Fibroblast of skin of scalp (primary cell): ENCODE measurements at regions not wholly inside any gene's neighbourhood (a gene's known extent, or its start where the extent isn't known, plus 50 kb on each side); places are given as distances from the start of the nearest gene placed in this dataset.
"Not testable (repeated sequence)": the region's sequence is repeated elsewhere in the genome, so short reads cannot be mapped to it uniquely, and the experiment has no call there.

Experiments
- DNase-seq: peaks from one replicate; pipeline ENCODE4 v3.0.0-alpha.2; 2013

DNA sequence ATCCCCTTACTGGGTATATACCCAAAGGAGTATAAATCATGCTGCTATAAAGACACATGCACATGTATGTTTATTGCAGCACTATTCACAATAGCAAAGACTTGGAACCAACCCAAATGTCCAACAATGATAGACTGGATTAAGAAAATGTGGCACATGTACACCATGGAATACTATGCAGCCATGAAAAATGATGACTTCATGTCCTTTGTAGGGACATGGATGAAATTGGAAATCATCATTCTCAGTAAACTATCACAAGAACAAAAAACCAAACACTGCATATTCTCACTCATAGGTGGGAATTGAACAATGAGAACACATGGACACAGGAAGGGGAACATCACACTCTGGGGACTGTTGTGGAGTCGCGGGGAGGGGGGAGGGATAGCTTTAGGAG is 161.7 kb upstream of the PHACTR1 start:
- not testable (repeated sequence) for DNase-seq

DNA sequence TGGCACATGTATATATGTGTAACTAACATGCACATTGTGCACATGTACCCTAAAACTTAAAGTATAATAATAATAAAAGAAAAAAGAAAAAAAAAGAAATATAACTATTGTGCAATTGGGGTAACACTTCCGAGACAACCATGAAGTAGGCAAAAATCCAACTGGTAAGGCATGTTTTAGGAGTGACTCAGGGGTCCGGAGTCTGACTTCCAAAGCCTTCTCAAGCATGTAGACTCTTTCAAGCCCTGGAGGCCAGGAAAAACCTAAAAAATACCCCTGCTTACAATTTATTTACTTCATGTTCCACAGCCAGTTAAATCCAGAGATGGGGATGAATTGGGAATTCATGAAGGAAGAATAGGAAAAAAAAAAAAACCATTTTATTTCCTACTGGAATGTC is 161.3 kb upstream of the PHACTR1 start:
- peak; percentile 85 for DNase-seq

DNA sequence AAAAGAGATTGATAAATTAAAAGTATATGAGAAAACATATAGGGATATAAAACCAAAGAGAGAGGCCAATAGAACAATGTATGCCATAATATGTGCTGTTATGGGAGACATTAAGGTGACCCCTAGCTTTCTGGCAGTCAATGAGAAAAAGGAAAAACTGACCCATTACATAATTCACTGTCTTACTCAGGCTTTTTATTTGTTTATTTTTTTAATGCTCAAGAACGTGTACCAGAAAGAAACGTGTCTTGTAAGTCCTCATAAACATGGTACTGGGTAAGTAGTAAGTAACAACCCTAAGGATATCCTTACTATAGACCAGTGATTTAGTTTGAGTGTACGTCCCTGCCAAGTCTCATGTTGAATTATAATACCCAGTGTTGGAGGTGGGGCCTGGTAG is 160.8 kb upstream of the PHACTR1 start:
- DNase-seq, result no peak

DNA sequence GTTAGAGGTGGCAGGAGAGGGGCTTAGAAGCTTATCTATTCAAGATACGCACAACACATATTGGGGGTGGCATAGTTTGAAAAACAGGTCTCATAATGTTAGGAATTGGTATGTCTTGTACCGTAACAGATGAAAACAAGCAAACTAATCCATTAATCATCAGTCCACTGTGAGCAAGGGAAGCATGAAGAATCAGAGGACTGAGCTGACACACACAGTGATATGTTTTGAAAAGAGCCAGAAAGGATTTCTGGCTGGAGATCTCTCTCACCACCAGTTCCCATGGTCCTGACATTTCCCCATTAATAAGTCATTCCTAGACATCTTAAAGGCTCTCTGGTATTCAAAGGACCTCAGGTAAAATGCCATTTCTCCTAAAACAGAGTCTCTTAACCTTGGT is 158.8 kb upstream of the PHACTR1 start:
- no peak for DNase-seq

DNA sequence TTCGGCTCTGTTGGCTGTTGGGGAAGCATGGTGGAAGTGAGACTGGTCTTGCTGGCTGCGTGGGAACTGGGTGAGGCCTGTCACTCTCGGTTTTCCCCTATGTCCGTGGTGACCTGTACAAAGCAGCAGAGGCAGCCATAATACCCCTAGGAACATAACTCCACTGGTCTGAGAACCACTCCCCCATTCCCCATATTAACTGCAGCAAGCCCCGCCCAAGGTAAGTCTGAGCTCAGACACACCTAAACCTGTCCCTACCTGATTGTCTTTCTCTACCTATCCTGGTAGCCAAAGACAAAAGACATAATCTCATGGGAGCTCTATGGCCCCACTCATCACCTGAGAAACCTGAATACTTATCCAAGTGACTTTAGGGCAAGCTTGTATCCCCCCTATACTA is 156.3 kb upstream of the PHACTR1 start:
- DNase-seq, result no peak

DNA sequence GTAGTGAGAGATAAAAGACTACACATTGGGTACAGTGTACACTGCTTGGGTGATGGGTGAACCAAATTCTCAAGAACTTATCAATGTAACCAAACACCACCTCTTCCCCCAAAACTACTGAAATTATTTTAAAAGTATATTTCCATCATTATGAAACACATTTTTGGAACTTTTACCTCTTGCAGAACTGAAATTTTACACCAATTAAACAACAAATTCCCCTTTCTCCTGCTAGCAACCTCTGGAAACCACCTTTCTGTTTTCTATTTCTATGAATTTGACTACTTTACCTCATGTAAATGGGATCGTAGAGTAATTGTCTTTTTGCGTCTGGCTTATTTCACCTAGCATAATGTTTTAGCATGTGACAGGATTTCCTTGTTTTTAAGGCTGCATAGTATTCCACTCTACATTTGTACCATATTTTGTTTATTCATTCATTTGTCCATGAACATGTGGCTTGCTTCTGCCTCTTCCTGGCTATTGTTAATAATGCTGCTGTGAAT is 149.9 kb upstream of the PHACTR1 start:
- no peak for DNase-seq

DNA sequence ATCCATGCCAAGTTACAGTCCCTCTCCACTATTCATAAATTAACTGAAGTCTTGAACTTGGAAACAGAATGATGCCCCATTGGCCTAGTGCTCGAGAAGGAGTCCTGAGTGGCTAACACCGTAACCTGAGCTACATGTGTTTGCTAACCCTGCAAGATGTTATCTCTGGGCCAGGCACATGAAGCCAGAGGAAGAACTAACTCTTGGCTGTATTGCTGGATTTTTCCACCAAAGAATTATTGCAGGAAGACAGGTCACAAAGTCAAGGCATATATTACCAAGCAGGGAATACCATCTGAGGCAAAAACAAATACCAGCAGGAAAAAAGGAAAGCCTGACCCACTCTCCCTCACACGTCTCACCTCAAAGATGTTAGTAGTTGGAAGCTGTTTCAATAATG is 148.9 kb upstream of the PHACTR1 start:
- DNase-seq, result no peak

DNA sequence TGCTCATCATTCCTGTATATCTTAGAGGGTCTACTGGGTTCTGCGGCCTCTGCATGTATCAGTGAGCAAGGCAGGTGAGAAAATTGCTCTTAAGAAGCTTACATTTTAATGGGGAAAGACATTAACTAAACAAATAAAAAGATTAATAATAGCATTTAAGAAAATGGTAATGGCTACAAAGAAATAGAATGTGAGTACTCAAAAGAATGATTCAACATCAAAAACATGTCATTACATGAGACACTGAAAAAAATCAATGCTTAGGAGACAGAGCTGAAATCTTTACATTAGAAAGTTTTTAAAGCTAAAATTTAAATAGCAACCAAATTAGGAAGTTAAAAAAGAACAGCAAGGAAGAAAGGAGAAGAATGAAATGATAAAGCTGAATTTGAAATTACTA is 146.9 kb upstream of the PHACTR1 start:
- no peak for DNase-seq

DNA sequence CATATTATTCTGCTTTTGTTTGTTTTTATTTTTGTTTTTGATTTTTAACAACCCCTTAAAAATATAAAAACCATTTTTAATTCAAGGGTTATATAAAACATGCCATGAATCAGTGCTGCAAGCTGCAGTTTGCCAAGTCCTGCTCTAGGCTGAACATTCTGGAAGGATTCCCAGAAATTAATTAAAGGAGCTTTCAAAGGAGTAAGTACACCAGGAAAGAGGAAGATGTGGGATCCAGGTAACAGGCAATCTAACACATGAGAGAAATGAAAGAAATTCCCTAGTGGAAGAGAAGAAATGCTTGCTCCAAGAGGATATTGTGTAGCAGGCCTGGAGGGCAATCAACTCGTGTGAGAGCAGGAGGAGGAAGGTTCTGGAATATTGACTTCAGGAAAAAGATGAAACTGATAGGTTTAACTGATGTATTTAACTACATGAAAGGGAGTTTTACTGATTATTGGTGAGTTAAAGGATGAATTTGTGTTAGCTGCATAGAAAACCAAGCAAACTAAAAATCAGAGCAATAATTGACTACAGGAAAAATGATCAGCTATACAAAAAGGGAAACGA is 146.0 kb upstream of the PHACTR1 start:
- peak; percentile 46 for DNase-seq

DNA sequence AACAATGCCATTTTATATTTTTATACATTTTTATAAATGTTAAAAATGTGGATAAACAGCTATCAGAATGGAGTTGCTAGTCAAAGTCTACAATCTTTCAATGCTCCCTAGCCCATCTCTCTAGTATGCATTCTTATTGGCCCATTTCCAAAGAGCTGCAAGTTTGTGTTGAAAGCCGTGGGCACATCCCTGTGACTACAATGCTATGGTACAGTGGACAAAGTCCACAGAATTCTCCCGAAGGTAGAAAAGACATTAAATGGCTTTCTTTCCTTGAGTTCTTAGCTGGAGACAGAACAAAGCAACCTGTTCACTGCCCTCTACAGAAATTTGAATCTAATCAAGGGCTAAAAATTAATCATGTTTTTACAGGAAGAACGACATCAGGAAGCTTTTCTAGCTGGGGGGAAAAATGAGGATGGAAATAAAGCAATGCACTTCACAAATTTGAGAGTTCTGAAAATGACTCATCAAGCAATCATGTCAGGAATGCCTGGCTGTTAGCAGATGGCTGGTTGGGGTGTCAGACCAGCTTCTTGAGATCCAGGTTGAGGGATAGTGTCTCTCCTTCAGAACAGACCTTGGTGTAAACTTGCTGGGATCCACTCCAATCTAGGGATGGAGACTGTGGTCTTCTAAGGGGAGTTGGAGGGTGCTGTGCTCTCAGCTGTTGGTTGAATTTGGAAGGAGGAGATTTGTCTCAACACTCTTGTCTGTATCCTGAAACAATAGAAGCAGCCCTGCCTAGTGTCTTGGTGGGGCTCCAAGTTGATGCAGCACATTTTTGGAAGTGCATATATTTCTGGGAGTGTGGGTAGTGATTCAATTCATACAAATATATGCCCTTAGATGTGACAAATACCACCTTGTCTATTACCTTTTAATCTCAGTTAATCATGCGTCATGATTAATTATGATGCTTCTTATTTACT is 143.4 kb upstream of the PHACTR1 start:
- peak; percentile 91 for DNase-seq

DNA sequence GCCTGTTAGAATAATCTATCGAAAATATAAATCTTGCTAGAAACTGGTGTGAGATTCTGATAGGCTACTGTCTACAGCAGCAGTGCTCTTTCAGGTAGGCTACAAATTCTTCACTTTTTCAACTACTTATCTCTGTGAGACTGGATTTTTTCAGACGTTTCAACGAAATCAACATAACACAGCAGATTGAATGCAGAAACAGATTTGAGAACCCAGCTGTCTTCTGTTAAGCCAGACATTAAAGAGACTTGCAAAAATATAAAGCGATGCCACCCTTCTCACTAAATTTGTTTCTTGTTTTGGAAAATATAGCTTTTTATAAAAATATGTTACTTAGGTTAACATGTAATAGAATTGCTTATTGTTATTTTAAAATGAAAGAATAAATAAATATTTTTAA is 140.6 kb upstream of the PHACTR1 start:
- no peak for DNase-seq

DNA sequence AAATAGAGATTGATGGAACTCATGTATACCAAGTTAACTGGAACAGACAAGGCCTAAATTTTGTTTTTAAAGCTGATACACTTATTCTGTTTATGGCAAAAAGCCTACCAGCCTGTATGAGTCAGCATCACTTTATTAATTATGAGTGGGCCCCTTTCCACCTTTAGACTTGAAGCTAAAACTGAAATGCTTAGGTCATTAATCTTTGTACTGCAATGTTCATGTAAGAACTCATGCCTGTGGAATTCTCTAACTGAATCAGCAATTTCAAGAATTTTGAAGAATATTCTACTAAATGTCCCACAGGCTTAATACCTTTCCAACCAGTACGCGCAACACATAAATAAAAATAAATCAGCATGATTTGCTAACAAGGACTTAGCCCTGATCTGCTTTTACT is 140.2 kb upstream of the PHACTR1 start:
- DNase-seq, result peak; percentile 81

DNA sequence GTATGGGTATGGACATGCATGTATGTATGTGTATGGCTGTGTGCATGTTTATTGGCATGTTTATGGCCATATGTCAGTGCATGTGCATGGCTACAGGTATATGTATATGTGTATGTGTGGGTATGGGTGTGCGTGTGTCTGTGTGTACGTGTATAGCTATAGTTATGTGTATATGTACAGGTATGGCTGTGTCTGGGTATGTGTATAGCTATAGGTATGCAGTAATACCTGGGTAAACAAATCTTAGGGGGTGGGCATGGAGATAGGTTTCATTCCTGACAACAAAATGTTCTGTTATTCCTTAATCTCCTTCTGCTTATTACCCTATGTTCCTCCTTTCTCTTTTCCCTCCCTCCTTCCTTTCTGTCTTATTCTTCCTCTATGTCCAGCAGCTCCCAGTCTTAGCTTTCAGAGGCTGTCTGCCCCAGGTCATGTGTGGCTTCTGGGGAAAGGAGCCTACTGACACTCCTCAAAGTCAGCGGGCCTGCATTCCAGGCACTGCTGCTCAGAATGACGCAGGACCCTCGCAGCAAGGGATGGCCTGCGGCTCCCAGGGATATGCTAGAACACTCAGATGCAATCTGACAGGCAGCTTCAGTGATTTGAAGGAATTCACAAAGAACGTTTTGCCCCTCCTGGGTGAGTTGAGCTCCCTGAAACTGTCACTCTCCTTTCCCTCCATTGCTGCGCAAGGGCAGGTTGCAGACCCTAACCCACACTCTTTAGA is 139.3 kb upstream of the PHACTR1 start:
- peak; percentile 79 for DNase-seq

DNA sequence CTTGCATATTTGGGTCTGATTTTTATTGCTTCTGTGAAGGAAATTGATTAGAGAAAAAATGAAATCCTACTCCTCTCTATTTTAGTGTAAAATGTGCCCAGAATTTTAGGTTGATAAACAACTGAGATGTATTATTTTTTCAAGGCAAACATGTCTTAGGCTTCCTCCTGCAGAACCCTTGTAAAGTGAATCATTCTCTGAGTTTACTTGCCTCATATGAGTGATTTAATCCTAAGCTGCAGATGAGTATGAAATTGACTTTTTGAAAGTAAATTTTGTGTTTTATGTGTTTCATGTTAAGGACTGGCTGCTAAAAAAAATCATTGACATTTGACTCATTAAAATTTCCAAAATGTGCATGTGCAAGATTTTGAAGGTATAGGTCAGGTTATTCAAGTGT is 138.5 kb upstream of the PHACTR1 start:
- DNase-seq, result no peak

DNA sequence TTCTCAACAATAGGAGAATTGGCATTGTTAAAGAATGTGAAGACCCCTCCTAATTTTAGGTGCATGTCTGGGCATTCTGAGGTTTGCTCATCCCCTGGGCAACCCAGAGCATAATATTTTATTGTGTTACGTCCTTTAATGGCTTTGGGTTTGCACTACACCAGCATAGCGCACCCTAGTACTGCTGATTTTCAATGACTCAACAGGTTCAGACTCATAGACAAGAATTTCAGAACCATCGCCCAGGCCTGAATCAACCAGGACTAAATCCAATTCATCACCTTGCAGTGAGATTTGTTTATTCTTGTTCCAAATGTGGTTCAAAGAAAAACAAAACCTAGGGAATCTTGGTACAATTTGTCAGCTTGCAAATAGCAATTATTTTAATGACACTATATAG is 137.8 kb upstream of the PHACTR1 start:
- DNase-seq, result no peak

DNA sequence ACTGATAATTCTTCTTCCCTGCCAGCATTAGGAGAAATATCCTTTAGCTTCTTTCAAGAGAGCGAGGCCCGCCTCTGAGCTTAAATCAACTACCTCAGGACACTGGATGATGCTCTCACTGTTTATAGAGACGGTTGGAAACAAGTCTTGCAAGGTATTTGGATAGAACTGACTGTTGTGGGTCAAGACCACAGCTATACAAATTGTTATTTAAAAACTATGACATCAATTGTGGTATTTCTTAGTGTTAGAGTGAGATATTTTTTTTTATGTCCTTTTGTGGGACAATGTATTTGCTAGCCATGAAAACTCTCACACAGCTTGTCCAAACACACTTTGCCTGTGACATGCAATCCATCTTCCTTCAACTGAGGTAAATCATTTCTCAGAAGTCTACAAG is 136.3 kb upstream of the PHACTR1 start:
- DNase-seq, result no peak

DNA sequence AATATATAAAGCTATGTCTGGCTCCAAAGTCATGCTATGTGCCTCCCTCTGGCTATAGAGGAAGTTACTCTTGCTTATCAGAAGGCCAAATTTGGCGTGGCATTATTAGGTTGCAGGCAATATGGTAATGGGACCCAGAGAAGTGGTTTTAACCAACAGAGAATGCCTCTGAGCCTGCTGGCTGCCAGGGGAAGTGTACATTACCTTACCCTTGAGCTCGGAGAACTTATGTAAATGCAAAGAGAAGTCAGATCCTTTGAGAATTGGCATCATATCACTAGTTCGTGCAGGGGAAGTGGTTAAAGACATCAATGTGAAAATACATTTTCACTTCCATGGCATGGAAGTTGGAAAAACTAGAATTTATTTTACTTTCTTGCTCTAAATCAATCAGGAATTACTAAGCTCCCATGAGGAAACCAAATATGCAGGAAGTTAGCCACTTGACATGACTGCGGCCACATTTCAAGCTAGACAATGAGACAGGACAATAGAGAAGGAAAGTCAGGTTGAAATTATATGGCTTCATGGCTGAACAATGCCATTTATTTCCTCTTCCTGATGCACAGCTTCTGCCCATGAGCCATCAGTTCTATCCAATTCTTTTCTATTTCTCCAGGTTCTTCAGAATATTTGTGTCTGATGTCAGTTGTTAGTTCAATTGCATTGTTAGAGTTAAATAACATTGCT is 134.0 kb upstream of the PHACTR1 start:
- DNase-seq, result no peak

DNA sequence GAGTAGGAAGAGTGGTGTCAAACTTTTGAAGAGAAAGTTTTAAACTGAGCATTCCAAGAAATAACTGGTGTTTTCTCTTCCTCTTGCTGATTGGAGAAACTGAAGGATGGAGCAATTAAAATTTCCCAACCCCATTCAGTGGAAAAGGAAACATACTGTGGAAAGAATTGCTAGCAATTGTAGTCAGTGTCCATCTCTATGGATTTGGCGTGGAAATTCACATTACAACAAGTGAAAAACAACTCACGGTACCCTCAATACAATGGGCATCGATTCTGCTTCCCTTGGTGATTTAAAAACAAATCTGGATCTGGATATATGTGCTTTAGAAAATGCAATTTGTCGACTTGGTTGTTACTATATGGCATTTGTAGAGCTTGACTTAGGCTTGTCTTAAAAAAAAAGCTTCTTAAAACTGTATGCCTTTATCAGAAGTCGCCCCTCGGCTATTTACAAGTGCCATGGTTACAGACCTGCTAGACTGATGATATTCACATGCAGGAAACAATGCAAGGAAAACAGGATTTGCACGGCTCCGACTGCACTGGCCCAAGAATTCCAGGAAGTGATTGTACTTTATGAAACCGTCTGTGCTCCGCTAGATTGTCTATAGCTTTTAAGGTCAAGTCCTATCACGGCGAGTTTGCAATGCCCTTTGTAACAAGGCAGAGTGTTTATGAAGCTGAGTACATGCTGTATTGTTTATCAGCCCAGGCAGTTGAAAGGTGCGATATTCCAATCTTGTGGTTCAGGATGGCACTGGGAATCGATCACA is 131.7 kb upstream of the PHACTR1 start:
- no peak for DNase-seq

DNA sequence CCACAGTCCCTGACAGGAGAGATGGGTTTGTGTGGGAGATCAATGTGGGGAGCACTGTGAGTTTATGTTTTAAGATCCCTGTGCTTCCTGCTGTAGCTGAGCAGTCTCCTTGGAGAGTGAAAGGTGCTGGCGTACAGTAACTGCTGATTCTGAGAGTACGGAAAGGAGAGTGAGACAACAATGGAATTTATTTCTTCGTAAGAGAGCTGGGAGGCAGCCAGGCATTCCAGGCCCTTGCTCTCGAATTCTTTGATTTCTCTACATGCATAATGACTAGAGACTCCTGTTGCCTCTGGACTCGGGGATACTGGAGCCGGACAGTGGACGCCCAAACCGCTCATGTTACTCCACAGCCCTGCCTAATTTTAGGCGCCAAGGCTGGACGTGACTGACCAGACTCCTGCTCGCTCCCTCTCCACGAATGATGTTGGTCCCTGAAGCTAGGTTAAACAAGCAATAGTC is 131.0 kb upstream of the PHACTR1 start:
- peak; percentile 38 for DNase-seq

DNA sequence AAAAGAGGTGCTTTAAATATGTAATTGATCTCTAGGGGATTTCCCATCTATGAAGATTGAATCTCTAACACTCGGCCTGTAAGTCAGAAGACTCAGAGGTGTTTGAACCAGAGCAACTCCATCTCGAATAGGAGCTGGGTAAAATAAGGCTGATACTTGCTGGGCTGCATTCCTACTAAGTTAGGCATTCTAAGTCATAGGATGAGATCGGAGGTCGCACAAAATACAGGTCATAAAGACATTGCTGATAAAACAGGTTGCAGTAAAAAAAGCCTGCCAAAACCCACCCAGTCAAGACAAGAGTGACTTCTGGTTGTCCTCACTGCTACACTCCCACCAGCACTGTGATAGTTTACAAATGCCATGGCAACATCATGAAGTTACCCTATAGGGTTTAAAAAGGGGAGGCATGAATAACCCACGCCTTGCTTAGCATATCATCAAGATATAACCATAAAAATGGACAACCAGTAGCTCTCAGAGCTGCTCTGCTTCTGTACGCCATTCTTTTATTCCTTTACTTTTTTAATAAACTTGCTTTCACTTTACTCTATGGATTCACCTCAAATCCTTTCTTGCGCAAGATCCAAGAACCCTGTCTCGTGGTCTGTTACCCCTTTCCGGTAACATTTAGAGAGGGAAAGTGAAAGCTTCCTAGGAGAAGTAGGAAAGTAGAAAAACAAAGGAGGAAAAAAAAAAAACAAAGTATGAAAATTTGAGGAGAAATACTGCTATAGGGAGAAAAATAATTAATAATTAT is 129.7 kb upstream of the PHACTR1 start:
- no peak for DNase-seq

DNA sequence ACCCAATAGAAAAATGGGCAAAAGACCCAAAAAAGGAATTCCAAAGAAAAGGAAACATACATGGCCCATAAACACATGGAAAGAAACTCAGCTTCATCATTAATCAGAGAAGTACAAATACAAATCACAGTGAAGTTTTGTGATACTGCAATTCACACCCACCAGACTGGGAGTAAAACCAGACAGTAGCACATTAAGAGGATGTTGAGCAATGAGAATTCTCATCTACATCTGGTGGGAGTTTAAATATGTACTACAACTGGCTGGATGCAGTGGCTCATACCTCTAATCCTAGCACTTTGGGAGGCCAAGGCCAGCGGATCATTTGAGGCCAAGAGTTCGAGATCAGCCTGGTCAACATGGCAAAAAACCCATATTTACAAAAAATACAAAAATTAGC is 125.7 kb upstream of the PHACTR1 start:
- no peak for DNase-seq
